ENCODE measurements at regions not wholly inside any gene's neighbourhood (a gene's known extent, or its start where the extent isn't known, plus 50 kb on each side); places are given as distances from the start of the nearest gene placed in this dataset.

GRCh38 chr10:58896229-58896628 lies 280.2 kb upstream of the PHYHIPL start:
- H3K4me1 ChIP-seq (ENCODE audit: control insufficient read depth, insufficient read depth, low read length) = no peaks in the 10 kb centered on the region
- no peaks in the 10 kb centered on the region for H3K36me3 ChIP-seq (ENCODE audit: control insufficient read depth in 2 of 2, insufficient read depth in 2 of 2, low read length in 1 of 2)
- no peak overlapping the region for H3K4me3 ChIP-seq
- intact Hi-C loops (cut with micrococcal nuclease; ENCODE audit: unreplicated experiment) (no loop called here), in situ Hi-C loops (cut with MboI) (no loop called here)
- no peak overlapping the region for H3K27ac ChIP-seq (ENCODE audit: control insufficient read depth, insufficient read depth)
- no peaks in the 10 kb centered on the region for H3K9me3 ChIP-seq (replicated peaks; ENCODE audit: control insufficient read depth, insufficient read depth, low read length)
- SMC1A ChIA-PET (ENCODE audit: uncharacterized antibody, unreplicated experiment) = interaction anchor here (1.3 kb wide), 1 partner anchor 57 kb away, joined by 3 read pairs; no protein-coding TSS in a partner anchor
- no peak overlapping the region for H3K4me2 ChIP-seq (ENCODE audit: control insufficient read depth, insufficient read depth)
- no peak overlapping the region for H2AFZ ChIP-seq (ENCODE audit: control insufficient read depth, low read depth, low read length)
- BruUV-seq (replicated peaks) = no TSS peak
- 0% methylated on average over 1 of the region's 1 CpG for WGBS (ENCODE audit: insufficient coverage, insufficient replicate concordance, low lambda C conversion rate, missing lambda C conversion rate)
- CTCF ChIA-PET = interaction anchor here (1.1 kb wide), 1 partner anchor 13 kb away, joined by 3 read pairs; no protein-coding TSS in a partner anchor
- RAD21 ChIA-PET (ENCODE audit: unreplicated experiment) = no interaction called here
- POLR2A ChIA-PET = no interaction called here
- no peak overlapping the region for H3K9ac ChIP-seq (ENCODE audit: control insufficient read depth, insufficient read depth, low read length)
- ATAC-seq (0 out of 3 replicates have a peak, but pooled peaks have one; percentile 24), DNase-seq (ENCODE audit: low read depth, low spot score) (no peak), FAIRE-seq (no peak)
- no peaks in the 10 kb centered on the region for H3K79me2 ChIP-seq (ENCODE audit: control insufficient read depth, insufficient read depth, low read length)
- H3K27me3 ChIP-seq (replicated peaks in 1 of 2; ENCODE audit: control insufficient read depth in 2 of 2, insufficient read depth in 2 of 2, low read length in 1 of 2) = no peaks in the 10 kb centered on the region; a peak in 1 of 4 replicates
- TF ChIP-seq PKNOX1 (IDR thresholded peaks at IDR 0.05) = peak; percentile 77
- peak; percentile 41; the same call in 1 of the 2 replicates for TF ChIP-seq ATF7 (IDR thresholded peaks at IDR 0.05; ENCODE audit: low read depth)
- no peak for TF ChIP-seq PAX5 (IDR thresholded peaks at IDR 0.05; ENCODE audit: borderline replicate concordance, low read depth, low read length)
- H4K20me1 ChIP-seq (ENCODE audit: control insufficient read depth, insufficient read depth) = no peaks in the 10 kb centered on the region

- SMC1A ChIA-PET (ENCODE audit: uncharacterized antibody, unreplicated experiment) = interaction anchor here (1.3 kb wide), 1 partner anchor 56 kb away, joined by 3 read pairs; no protein-coding TSS in a partner anchor
- DNase-seq (ENCODE audit: low read depth, low spot score) = no peak
- intact Hi-C loops (cut with micrococcal nuclease; ENCODE audit: unreplicated experiment) (no loop called here), in situ Hi-C loops (cut with MboI) (no loop called here)
- no peak overlapping the region for H3K27ac ChIP-seq (ENCODE audit: control insufficient read depth, insufficient read depth)
- H3K79me2 ChIP-seq (ENCODE audit: control insufficient read depth, insufficient read depth, low read length) = no peaks in the 10 kb centered on the region
- no peak overlapping the region for H3K9ac ChIP-seq (ENCODE audit: control insufficient read depth, insufficient read depth, low read length)
- POLR2A ChIA-PET = no interaction called here
- FAIRE-seq = no peak
- H3K4me1 ChIP-seq (ENCODE audit: control insufficient read depth, insufficient read depth, low read length) = no peaks in the 10 kb centered on the region
- RAD21 ChIA-PET (ENCODE audit: unreplicated experiment) = no interaction called here
- no peaks in the 10 kb centered on the region for H3K36me3 ChIP-seq (ENCODE audit: control insufficient read depth in 2 of 2, insufficient read depth in 2 of 2, low read length in 1 of 2)
- no peaks in the 10 kb centered on the region for H4K20me1 ChIP-seq (ENCODE audit: control insufficient read depth, insufficient read depth)
- H3K4me3 ChIP-seq = no peak overlapping the region
- CTCF ChIA-PET = interaction anchor here (1.0 kb wide), 1 partner anchor 55 kb away, joined by 4 read pairs; no protein-coding TSS in a partner anchor
- no peak overlapping the region for H2AFZ ChIP-seq (ENCODE audit: control insufficient read depth, low read depth, low read length)
- no peaks in the 10 kb centered on the region for H3K9me3 ChIP-seq (replicated peaks; ENCODE audit: control insufficient read depth, insufficient read depth, low read length)
- BruUV-seq (replicated peaks) = no TSS peak
- no peak overlapping the region for H3K4me2 ChIP-seq (ENCODE audit: control insufficient read depth, insufficient read depth)
- no peak for ATAC-seq
- no peaks in the 10 kb centered on the region; a peak in 1 of 4 replicates for H3K27me3 ChIP-seq (replicated peaks in 1 of 2; ENCODE audit: control insufficient read depth in 2 of 2, insufficient read depth in 2 of 2, low read length in 1 of 2)
- TF ChIP-seq SMAD5 (IDR thresholded peaks at IDR 0.05; ENCODE audit: low read depth) (no peak), GATAD2B (conservative IDR thresholded peaks at IDR 0.05; ENCODE audit: low read depth) (no peak), ZNF207 (IDR thresholded peaks at IDR 0.05; ENCODE audit: borderline replicate concordance) (no peak), PRDM15 (CRISPR knock-in tag; IDR thresholded peaks at IDR 0.05) (no peak), MXI1 (IDR thresholded peaks at IDR 0.05; ENCODE audit: low read depth, low read length) (no peak), ZSCAN29 (IDR thresholded peaks at IDR 0.05) (no peak), RFX5 (IDR thresholded peaks at IDR 0.05; ENCODE audit: low read depth, low read length) (no peak), SIX5 (IDR thresholded peaks at IDR 0.05; ENCODE audit: low read depth, low read length, severe bottlenecking) (no peak)
Observed at GRCh38 chr10:58897236-58897635, 279.2 kb upstream of the PHYHIPL start.

Measured in GM12878 (cell line).